ENCODE measurements at regions not wholly inside any gene's neighbourhood (a gene's known extent, or its start where the extent isn't known, plus 50 kb on each side); places are given as distances from the start of the nearest gene placed in this dataset.

DNA sequence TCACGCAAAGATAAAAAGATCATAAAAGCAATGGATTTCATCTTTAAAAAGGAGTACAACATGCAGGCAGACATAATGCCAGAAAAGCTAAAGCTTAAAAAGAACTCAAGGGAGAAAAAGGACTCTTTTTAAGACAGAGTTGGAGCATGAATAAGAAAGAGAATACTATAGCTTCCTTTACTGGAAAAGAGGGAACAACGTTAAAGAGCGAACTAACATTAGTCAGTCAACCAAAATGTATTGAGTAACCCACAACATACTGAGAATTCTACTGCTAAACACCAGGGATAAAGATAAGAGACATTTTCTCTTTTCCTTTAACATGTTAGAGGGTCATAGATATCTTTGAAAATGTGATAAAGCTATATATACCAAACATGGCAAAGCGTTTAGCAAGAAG lies 182.0 kb downstream of the DUSP10 start:
- H3K27ac ChIP-seq (ENCODE audit: insufficient read depth, low read depth, low read length, poor library complexity, severe bottlenecking), result no peak overlapping the region
- no peak overlapping the region for H3K4me3 ChIP-seq (ENCODE audit: insufficient read depth, low read depth, low read length)
- no peaks in the 10 kb centered on the region for H3K9me3 ChIP-seq (ENCODE audit: control insufficient read depth, low read length)
- no peaks in the 10 kb centered on the region for H3K36me3 ChIP-seq (ENCODE audit: control insufficient read depth, insufficient read depth, low read length)
- no peaks in the 10 kb centered on the region for H3K4me1 ChIP-seq (ENCODE audit: control insufficient read depth, insufficient read depth, low read length)
- H3K27me3 ChIP-seq (ENCODE audit: control insufficient read depth, insufficient read depth, low read length, poor library complexity, severe bottlenecking), result no peaks in the 10 kb centered on the region
- WGBS, 2 experiments, result 94 to 100% methylated on average over 2 to 4 of the region's 4 CpGs

GRCh38 chr1:221562542-221563475 lies 179.1 kb downstream of the DUSP10 start:
- H3K4me1 ChIP-seq (ENCODE audit: control insufficient read depth, insufficient read depth, low read length), result no peaks in the 10 kb centered on the region
- H3K27me3 ChIP-seq (ENCODE audit: control insufficient read depth, insufficient read depth, low read length, poor library complexity, severe bottlenecking), result no peaks in the 10 kb centered on the region
- no peak overlapping the region for H3K27ac ChIP-seq (ENCODE audit: insufficient read depth, low read depth, low read length, poor library complexity, severe bottlenecking)
- no peaks in the 10 kb centered on the region for H3K9me3 ChIP-seq (ENCODE audit: control insufficient read depth, low read length)
- WGBS, 2 experiments, result 91 to 94% methylated on average over 9 of the region's 9 CpGs
- no peaks in the 10 kb centered on the region for H3K36me3 ChIP-seq (ENCODE audit: control insufficient read depth, insufficient read depth, low read length)
- no peak overlapping the region for H3K4me3 ChIP-seq (ENCODE audit: insufficient read depth, low read depth, low read length)

- Histone ChIP-seq H3K36me3 (ENCODE audit: control insufficient read depth, insufficient read depth, low read length) (no peaks in the 10 kb centered on the region), H3K27ac (ENCODE audit: insufficient read depth, low read depth, low read length, poor library complexity, severe bottlenecking) (no peak overlapping the region), H3K4me1 (ENCODE audit: control insufficient read depth, insufficient read depth, low read length) (no peaks in the 10 kb centered on the region), H3K27me3 (ENCODE audit: control insufficient read depth, insufficient read depth, low read length, poor library complexity, severe bottlenecking) (no peaks in the 10 kb centered on the region), H3K4me3 (ENCODE audit: insufficient read depth, low read depth, low read length) (no peak overlapping the region), H3K9me3 (ENCODE audit: control insufficient read depth, low read length) (no peaks in the 10 kb centered on the region)
- 94 to 95% methylated on average over 24 of the region's 24 CpGs for WGBS, 2 experiments
Observed at GRCh38 chr1:221563476-221563921, 178.4 kb downstream of the DUSP10 start.

GRCh38 chr1:221564891-221565290 lies 177.0 kb downstream of the DUSP10 start:
- WGBS, 2 experiments, result 83 to 96% methylated on average over 1 of the region's 2 CpGs
- Histone ChIP-seq H3K36me3 (ENCODE audit: control insufficient read depth, insufficient read depth, low read length) (no peaks in the 10 kb centered on the region), H3K9me3 (ENCODE audit: control insufficient read depth, low read length) (no peaks in the 10 kb centered on the region), H3K27me3 (ENCODE audit: control insufficient read depth, insufficient read depth, low read length, poor library complexity, severe bottlenecking) (no peaks in the 10 kb centered on the region), H3K4me3 (ENCODE audit: insufficient read depth, low read depth, low read length) (no peak overlapping the region), H3K4me1 (ENCODE audit: control insufficient read depth, insufficient read depth, low read length) (no peaks in the 10 kb centered on the region), H3K27ac (ENCODE audit: insufficient read depth, low read depth, low read length, poor library complexity, severe bottlenecking) (no peak overlapping the region)

DNA sequence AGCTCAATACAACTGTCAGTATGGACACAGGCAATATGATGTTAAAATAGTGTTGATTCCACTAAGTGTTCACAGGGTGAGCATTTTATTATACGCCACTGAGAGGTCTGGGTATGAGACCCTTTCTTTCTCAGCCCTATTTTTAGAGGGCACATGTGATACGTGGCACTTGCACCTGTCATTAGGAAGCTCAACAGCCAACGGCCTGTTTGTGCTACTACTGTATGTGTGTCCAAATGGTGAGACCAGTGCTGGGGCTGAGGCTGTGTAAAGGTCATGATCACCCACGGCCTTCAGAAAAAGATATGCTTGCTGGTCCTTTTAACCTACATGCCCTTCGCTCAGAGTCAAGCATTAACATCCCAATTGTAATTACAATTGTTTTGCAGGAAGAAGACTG lies 176.2 kb downstream of the DUSP10 start:
- Histone ChIP-seq H3K4me3 (ENCODE audit: insufficient read depth, low read depth, low read length) (no peak overlapping the region), H3K27me3 (ENCODE audit: control insufficient read depth, insufficient read depth, low read length, poor library complexity, severe bottlenecking) (no peaks in the 10 kb centered on the region), H3K4me1 (ENCODE audit: control insufficient read depth, insufficient read depth, low read length) (no peaks in the 10 kb centered on the region), H3K9me3 (ENCODE audit: control insufficient read depth, low read length) (no peaks in the 10 kb centered on the region), H3K36me3 (ENCODE audit: control insufficient read depth, insufficient read depth, low read length) (no peaks in the 10 kb centered on the region), H3K27ac (ENCODE audit: insufficient read depth, low read depth, low read length, poor library complexity, severe bottlenecking) (no peak overlapping the region)
- 81 to 82% methylated on average over 5 of the region's 5 CpGs for WGBS, 2 experiments

DNA sequence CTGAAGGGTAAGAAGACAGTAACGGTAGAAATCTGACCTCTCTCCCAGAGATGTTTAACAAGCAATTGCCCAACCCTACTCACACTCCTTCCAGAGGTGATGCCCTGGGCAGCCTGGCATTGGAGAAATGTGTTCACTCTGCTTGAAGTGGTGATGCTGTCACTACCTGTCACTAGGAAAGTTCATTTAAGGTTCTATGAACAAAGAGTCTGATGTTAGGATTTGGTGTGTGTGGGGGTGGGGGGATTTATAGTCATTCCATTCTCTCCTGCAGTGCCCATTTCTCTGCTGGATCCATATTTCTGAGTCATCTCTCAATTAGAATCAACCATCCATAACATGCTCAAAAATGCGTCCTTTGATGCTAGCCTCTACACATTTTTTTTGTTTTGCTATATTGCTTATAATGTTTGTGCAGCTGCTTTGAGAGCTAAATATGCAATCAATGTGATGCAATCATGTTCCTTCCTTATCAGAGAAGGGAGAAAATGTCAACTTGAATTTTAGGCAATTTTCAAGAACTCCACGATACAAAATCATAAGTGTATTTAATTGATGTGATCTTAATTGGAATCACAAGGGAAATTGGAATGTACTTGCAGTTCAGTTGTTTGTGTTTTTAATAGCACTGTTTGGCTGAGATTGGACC lies 173.9 kb downstream of the DUSP10 start:
- Histone ChIP-seq H3K4me1 (ENCODE audit: control insufficient read depth, insufficient read depth, low read length) (no peaks in the 10 kb centered on the region), H3K36me3 (ENCODE audit: control insufficient read depth, insufficient read depth, low read length) (no peaks in the 10 kb centered on the region), H3K27ac (ENCODE audit: insufficient read depth, low read depth, low read length, poor library complexity, severe bottlenecking) (no peak overlapping the region), H3K27me3 (ENCODE audit: control insufficient read depth, insufficient read depth, low read length, poor library complexity, severe bottlenecking) (no peaks in the 10 kb centered on the region), H3K9me3 (ENCODE audit: control insufficient read depth, low read length) (no peaks in the 10 kb centered on the region), H3K4me3 (ENCODE audit: insufficient read depth, low read depth, low read length) (no peak overlapping the region)
- WGBS, 2 experiments, result 84 to 88% methylated on average over 3 of the region's 3 CpGs

- 89 to 98% methylated on average over 5 of the region's 5 CpGs for WGBS, 2 experiments
Observed at GRCh38 chr1:221573756-221574155, 168.1 kb downstream of the DUSP10 start.

DNA sequence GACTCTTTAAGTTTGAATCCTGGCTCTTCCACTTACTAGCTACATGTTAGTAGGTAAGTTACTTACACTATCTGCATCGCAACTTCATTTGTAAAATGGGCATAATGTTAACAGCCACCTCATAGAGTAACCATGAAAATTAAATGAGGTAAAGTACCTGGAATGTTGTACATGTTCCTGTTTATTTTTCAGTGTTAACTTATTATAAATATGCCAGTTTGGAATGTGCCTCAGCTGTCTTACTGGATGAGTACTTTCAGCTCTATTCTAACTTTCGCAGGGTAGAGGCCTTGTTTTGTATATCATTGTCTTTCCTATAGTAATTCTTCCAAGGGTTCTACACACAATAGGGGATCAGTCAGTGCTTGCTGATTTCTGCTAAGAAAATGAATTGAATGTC lies 167.4 kb downstream of the DUSP10 start:
- Histone ChIP-seq H3K9me3 (ENCODE audit: control insufficient read depth, low read length) (no peaks in the 10 kb centered on the region), H3K27me3 (ENCODE audit: control insufficient read depth, insufficient read depth, low read length, poor library complexity, severe bottlenecking) (no peaks in the 10 kb centered on the region), H3K4me1 (ENCODE audit: control insufficient read depth, insufficient read depth, low read length) (no peaks in the 10 kb centered on the region), H3K4me3 (ENCODE audit: insufficient read depth, low read depth, low read length) (no peak overlapping the region), H3K27ac (ENCODE audit: insufficient read depth, low read depth, low read length, poor library complexity, severe bottlenecking) (no peak overlapping the region), H3K36me3 (ENCODE audit: control insufficient read depth, insufficient read depth, low read length) (no peaks in the 10 kb centered on the region)
- WGBS, 2 experiments, result 97% methylated on average over 2 of the region's 2 CpGs; no CpG with 5 or more reads in 1 of the 2 experiments

More at GRCh38 chr1:221573756-221574155, 168.1 kb downstream of the DUSP10 start:
- Histone ChIP-seq H3K36me3 (ENCODE audit: control insufficient read depth, insufficient read depth, low read length) (no peaks in the 10 kb centered on the region), H3K9me3 (ENCODE audit: control insufficient read depth, low read length) (no peaks in the 10 kb centered on the region), H3K27ac (ENCODE audit: insufficient read depth, low read depth, low read length, poor library complexity, severe bottlenecking) (no peak overlapping the region), H3K27me3 (ENCODE audit: control insufficient read depth, insufficient read depth, low read length, poor library complexity, severe bottlenecking) (no peaks in the 10 kb centered on the region), H3K4me1 (ENCODE audit: control insufficient read depth, insufficient read depth, low read length) (no peaks in the 10 kb centered on the region), H3K4me3 (ENCODE audit: insufficient read depth, low read depth, low read length) (no peak overlapping the region)

- Histone ChIP-seq H3K9me3 (ENCODE audit: control insufficient read depth, low read length) (no peaks in the 10 kb centered on the region), H3K36me3 (ENCODE audit: control insufficient read depth, insufficient read depth, low read length) (no peaks in the 10 kb centered on the region), H3K27me3 (ENCODE audit: control insufficient read depth, insufficient read depth, low read length, poor library complexity, severe bottlenecking) (no peaks in the 10 kb centered on the region), H3K27ac (ENCODE audit: insufficient read depth, low read depth, low read length, poor library complexity, severe bottlenecking) (no peak overlapping the region), H3K4me1 (ENCODE audit: control insufficient read depth, insufficient read depth, low read length) (no peaks in the 10 kb centered on the region), H3K4me3 (ENCODE audit: insufficient read depth, low read depth, low read length) (no peak overlapping the region)
- WGBS, 2 experiments, result 93 to 94% methylated on average over 7 of the region's 7 CpGs
Observed at GRCh38 chr1:221575605-221576004, 166.3 kb downstream of the DUSP10 start.

DNA sequence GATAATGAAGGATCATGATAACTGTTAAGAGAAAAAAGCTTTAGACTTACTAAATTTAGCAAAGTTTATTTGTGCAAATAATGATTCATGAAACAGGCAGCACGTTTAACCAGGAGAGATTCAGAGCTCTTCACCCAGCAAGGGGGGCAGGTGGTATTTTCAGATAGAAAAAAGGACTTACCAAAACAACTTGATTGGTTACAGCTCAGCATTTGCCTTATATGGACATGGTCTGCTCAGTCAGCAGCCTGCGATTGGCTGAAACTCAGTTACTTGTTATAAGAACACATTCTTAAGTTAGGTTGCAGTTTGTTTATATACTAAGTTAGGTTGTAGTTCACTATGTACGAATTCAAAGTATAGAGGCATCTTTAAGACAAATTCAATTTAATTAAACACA lies 165.6 kb downstream of the DUSP10 start:
- 90 to 100% methylated on average over 2 to 3 of the region's 3 CpGs for WGBS, 2 experiments
- Histone ChIP-seq H3K4me1 (ENCODE audit: control insufficient read depth, insufficient read depth, low read length) (no peaks in the 10 kb centered on the region), H3K4me3 (ENCODE audit: insufficient read depth, low read depth, low read length) (no peak overlapping the region), H3K27me3 (ENCODE audit: control insufficient read depth, insufficient read depth, low read length, poor library complexity, severe bottlenecking) (no peaks in the 10 kb centered on the region), H3K9me3 (ENCODE audit: control insufficient read depth, low read length) (no peaks in the 10 kb centered on the region), H3K36me3 (ENCODE audit: control insufficient read depth, insufficient read depth, low read length) (no peaks in the 10 kb centered on the region), H3K27ac (ENCODE audit: insufficient read depth, low read depth, low read length, poor library complexity, severe bottlenecking) (no peak overlapping the region)
